ENCODE measurements at regions not wholly inside any gene's neighbourhood (a gene's known extent, or its start where the extent isn't known, plus 50 kb on each side); places are given as distances from the start of the nearest gene placed in this dataset.

- TF ChIP-seq CEBPB (IDR thresholded peaks at IDR 0.05; ENCODE audit: low read depth, low read length) (no peak), CHD1 (IDR thresholded peaks at IDR 0.05; ENCODE audit: low read depth, low read length) (no peak), RBBP5 (IDR thresholded peaks at IDR 0.05; ENCODE audit: borderline replicate concordance, low read depth, low read length) (no peak), BCL11A (IDR thresholded peaks at IDR 0.05; ENCODE audit: low read depth in 2 of 2, low read length in 2 of 2) (no peak), RXRA (IDR thresholded peaks at IDR 0.05; ENCODE audit: insufficient read depth, low read depth, low read length) (no peak), ASH2L (IDR thresholded peaks at IDR 0.05; ENCODE audit: low read length) (no peak)
- TF ChIP-seq, protein P1, sequence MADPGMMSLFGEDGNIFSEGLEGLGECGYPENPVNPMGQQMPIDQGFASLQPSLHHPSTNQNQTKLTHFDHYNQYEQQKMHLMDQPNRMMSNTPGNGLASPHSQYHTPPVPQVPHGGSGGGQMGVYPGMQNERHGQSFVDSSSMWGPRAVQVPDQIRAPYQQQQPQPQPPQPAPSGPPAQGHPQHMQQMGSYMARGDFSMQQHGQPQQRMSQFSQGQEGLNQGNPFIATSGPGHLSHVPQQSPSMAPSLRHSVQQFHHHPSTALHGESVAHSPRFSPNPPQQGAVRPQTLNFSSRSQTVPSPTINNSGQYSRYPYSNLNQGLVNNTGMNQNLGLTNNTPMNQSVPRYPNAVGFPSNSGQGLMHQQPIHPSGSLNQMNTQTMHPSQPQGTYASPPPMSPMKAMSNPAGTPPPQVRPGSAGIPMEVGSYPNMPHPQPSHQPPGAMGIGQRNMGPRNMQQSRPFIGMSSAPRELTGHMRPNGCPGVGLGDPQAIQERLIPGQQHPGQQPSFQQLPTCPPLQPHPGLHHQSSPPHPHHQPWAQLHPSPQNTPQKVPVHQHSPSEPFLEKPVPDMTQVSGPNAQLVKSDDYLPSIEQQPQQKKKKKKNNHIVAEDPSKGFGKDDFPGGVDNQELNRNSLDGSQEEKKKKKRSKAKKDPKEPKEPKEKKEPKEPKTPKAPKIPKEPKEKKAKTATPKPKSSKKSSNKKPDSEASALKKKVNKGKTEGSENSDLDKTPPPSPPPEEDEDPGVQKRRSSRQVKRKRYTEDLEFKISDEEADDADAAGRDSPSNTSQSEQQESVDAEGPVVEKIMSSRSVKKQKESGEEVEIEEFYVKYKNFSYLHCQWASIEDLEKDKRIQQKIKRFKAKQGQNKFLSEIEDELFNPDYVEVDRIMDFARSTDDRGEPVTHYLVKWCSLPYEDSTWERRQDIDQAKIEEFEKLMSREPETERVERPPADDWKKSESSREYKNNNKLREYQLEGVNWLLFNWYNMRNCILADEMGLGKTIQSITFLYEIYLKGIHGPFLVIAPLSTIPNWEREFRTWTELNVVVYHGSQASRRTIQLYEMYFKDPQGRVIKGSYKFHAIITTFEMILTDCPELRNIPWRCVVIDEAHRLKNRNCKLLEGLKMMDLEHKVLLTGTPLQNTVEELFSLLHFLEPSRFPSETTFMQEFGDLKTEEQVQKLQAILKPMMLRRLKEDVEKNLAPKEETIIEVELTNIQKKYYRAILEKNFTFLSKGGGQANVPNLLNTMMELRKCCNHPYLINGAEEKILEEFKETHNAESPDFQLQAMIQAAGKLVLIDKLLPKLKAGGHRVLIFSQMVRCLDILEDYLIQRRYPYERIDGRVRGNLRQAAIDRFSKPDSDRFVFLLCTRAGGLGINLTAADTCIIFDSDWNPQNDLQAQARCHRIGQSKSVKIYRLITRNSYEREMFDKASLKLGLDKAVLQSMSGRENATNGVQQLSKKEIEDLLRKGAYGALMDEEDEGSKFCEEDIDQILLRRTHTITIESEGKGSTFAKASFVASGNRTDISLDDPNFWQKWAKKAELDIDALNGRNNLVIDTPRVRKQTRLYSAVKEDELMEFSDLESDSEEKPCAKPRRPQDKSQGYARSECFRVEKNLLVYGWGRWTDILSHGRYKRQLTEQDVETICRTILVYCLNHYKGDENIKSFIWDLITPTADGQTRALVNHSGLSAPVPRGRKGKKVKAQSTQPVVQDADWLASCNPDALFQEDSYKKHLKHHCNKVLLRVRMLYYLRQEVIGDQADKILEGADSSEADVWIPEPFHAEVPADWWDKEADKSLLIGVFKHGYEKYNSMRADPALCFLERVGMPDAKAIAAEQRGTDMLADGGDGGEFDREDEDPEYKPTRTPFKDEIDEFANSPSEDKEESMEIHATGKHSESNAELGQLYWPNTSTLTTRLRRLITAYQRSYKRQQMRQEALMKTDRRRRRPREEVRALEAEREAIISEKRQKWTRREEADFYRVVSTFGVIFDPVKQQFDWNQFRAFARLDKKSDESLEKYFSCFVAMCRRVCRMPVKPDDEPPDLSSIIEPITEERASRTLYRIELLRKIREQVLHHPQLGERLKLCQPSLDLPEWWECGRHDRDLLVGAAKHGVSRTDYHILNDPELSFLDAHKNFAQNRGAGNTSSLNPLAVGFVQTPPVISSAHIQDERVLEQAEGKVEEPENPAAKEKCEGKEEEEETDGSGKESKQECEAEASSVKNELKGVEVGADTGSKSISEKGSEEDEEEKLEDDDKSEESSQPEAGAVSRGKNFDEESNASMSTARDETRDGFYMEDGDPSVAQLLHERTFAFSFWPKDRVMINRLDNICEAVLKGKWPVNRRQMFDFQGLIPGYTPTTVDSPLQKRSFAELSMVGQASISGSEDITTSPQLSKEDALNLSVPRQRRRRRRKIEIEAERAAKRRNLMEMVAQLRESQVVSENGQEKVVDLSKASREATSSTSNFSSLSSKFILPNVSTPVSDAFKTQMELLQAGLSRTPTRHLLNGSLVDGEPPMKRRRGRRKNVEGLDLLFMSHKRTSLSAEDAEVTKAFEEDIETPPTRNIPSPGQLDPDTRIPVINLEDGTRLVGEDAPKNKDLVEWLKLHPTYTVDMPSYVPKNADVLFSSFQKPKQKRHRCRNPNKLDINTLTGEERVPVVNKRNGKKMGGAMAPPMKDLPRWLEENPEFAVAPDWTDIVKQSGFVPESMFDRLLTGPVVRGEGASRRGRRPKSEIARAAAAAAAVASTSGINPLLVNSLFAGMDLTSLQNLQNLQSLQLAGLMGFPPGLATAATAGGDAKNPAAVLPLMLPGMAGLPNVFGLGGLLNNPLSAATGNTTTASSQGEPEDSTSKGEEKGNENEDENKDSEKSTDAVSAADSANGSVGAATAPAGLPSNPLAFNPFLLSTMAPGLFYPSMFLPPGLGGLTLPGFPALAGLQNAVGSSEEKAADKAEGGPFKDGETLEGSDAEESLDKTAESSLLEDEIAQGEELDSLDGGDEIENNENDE (IDR thresholded peaks at IDR 0.05; ENCODE audit: insufficient replicate concordance, low read length): no peak
Observed at GRCh38 chr3:151550642-151551041, 89.8 kb upstream of the IGSF10 start (continued).
